Stimulated activated naive B cell treated with anti-CD40 and anti-IgM and Interleukin-4, amounts not matched to agents 10 μg/mL and 1 μg/mL and 100 μg/mL, for 72 hours (primary cell): ENCODE measurements at regions not wholly inside any gene's neighbourhood (a gene's known extent, or its start where the extent isn't known, plus 50 kb on each side); places are given as distances from the start of the nearest gene placed in this dataset.

Experiments used
- ATAC-seq, 2 donors: fragments of 150-1000 bp; cut with Tn5 transposase; replicated peaks; 2 replicates each; pipeline ENCODE4 v1.10.0; 2021; ENCODE audit warnings: moderate library complexity in 1 of 2
- DNase-seq: peaks from one replicate; pipeline ENCODE4 v3.0.0; 2021
- H3K27ac Mint-ChIP-seq: one replicate; pipeline ENCODE4 v1.8.0; 2022; ENCODE audit warnings: mild to moderate bottlenecking, mixed read lengths
- H3K27me3 Mint-ChIP-seq, 2 donors: one replicate each; pipeline ENCODE4 v1.8.0; 2022; ENCODE audit warnings: mixed read lengths in 2 of 2
- H3K36me3 Mint-ChIP-seq, 2 donors: one replicate each; pipeline ENCODE4 v1.8.0; 2022; ENCODE audit warnings: mixed read lengths in 2 of 2, mild to moderate bottlenecking in 1 of 2
- H3K4me1 Mint-ChIP-seq, 2 donors: one replicate each; pipeline ENCODE4 v1.8.0; 2022; ENCODE audit warnings: mixed read lengths in 2 of 2, mild to moderate bottlenecking in 1 of 2
- H3K4me3 Mint-ChIP-seq, 2 donors: one replicate each; pipeline ENCODE4 v1.8.0; 2022; ENCODE audit warnings: mild to moderate bottlenecking in 2 of 2, mixed read lengths in 2 of 2, moderate library complexity in 1 of 2
- H3K9me3 Mint-ChIP-seq, 2 donors: one replicate each; pipeline ENCODE4 v1.8.0; 2022; ENCODE audit warnings: mixed read lengths in 2 of 2, mild to moderate bottlenecking in 1 of 2

DNA sequence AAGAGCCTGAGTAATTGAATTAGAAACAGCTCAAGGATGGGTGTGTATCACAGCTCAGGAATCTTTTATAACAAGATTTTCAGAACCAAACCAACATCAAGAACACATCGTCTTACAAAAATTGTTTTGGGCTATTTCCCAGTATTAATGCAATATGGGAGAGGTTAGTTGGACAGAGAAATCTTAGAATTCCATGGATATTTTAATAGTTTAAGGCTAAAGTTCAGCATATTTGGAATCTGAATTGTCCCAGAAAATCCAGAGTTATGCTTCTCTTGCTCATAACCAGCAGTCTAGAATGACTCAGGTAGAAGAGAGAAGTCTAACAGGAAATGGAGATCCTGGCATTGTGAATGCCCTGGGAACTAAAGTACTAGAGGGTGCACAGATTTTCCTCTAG lies 74.6 kb downstream of the ADM start:
- H3K27ac Mint-ChIP-seq: no peak overlapping the region
- no peaks in the 10 kb centered on the region for H3K4me1 Mint-ChIP-seq
- peaks cover 4% of the 10 kb centered on the region in 2 donors for H3K9me3 Mint-ChIP-seq
- DNase-seq (no peak), ATAC-seq (no peak)
- no peak overlapping the region for H3K4me3 Mint-ChIP-seq
- H3K36me3 Mint-ChIP-seq: no peaks in the 10 kb centered on the region
- H3K27me3 Mint-ChIP-seq: peaks cover 17 to 33% of the 10 kb centered on the region in 2 donors

DNA sequence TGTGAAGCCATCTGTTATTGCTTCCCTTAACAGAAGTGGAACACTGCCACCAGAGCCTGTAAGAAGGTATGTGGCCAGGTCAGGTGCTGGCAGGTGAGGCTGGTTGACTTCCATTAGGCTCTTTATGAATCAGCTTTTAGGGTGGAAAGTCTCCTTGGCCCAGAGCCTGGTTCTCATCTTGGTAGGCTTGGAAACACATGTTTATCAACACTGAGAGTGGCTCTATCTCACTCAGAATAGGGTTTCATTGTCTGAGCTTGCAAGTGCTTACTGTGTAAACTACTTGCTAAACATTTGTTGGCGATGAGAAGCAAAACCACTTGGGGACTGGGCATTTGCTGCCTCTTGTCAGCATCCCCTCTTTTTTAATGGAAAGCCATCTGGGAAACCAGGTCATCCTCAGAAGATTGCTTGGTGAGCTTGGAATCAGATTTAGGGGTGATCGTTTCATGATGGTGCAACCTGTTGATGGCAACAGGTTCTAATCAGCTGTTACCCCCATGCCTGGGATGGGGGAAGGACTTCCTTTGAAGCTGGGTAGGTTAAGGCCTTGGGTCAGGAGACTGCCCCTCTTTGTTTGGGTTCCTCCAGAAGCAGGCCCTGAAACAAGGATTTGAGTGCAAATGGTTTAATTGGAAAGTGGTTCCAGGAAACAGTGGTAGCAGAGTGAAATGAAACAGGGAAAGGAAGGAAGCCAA lies 75.0 kb upstream of the AMPD3 start:
- H3K27me3 Mint-ChIP-seq: peaks cover 19 to 33% of the 10 kb centered on the region in 2 donors
- no peak overlapping the region for H3K4me3 Mint-ChIP-seq
- ATAC-seq: no peak
- peaks cover 4 to 5% of the 10 kb centered on the region in 2 donors for H3K9me3 Mint-ChIP-seq
- no peaks in the 10 kb centered on the region for H3K36me3 Mint-ChIP-seq
- DNase-seq: no peak
- H3K27ac Mint-ChIP-seq: no peak overlapping the region
- H3K4me1 Mint-ChIP-seq: no peaks in the 10 kb centered on the region

- Mint-ChIP-seq H3K4me1 (no peaks in the 10 kb centered on the region), H3K27me3 (peaks cover 19 to 31% of the 10 kb centered on the region in 2 donors), H3K36me3 (no peaks in the 10 kb centered on the region), H3K27ac (no peak overlapping the region), H3K9me3 (peaks cover 4 to 5% of the 10 kb centered on the region in 2 donors), H3K4me3 (no peak overlapping the region)
- DNase-seq: no peak
- ATAC-seq: no peak
Measured at GRCh38 chr11:10380921-10381320, 74.1 kb upstream of the AMPD3 start.

DNA sequence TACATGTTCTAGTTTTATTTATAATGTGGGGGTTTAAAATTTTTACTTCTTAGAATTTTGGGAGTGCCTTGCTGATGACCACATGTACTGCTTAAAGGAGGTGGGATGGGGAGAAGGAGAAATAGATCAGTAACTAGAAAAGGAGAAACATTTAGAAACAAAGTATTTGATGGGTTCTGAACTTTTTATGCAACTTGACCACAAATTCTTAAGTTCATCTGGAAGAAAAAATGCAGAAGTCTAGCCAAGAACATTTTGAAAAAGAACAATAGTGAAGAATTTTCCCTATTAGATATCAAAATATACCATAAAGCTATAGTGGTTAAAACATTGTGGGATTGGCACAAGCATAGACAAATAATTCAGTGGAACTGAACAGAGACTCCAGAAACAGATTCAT lies 73.3 kb upstream of the AMPD3 start:
- Mint-ChIP-seq H3K36me3 (no peaks in the 10 kb centered on the region), H3K4me1 (no peaks in the 10 kb centered on the region), H3K4me3 (no peak overlapping the region), H3K27me3 (peaks cover 25 to 35% of the 10 kb centered on the region in 2 donors), H3K27ac (no peak overlapping the region), H3K9me3 (peaks cover 4 to 5% of the 10 kb centered on the region in 2 donors)
- ATAC-seq (no peak), DNase-seq (no peak)

DNA sequence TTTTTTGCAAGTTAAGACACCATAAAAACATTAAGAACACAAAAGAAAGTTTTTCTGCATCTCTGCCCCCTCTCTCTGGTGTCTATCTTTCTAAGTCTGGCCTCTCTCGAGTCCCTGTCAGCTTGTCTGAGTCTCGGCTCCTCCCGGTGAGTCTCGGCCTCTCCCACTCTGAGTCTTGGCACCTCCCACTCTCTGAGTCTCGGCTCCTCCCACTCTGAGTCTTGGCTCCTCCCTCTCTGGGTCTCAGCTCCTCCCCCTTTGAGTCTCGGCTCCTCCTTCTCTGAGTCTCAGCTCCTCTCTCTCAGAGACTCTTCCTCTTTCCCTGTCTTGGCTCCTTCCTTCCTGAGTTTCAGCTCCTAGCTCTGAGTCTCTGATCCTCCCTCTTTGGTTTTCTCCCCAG lies 72.5 kb upstream of the AMPD3 start:
- Mint-ChIP-seq H3K4me3 (no peak overlapping the region), H3K4me1 (no peaks in the 10 kb centered on the region), H3K27ac (no peak overlapping the region), H3K36me3 (no peaks in the 10 kb centered on the region), H3K9me3 (peaks cover 4 to 5% of the 10 kb centered on the region in 2 donors), H3K27me3 (peaks cover 32 to 42% of the 10 kb centered on the region in 2 donors)
- ATAC-seq (peak in 1 of 2 donors; percentile 51), DNase-seq (no peak)

DNA sequence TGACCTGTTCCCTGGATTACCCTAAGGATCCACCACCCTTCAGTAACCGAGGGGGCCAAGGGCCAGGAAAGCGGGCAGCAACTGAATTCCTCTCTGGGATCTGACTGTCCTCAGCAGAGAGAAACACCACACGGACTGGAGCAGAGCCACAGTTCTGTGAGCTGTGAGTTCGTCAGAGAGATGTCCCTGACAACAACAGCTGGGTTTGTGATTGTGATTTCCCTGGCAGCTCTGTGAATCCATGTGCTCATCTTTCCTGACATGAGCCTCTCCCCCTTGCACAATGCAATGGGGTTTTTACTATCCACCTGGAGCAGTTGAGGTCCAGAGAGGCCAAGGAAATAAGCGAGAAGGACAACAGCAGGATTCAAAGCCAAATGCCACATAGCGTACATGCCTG lies 69.4 kb upstream of the AMPD3 start:
- Mint-ChIP-seq H3K4me1 (peaks cover under 1 to 5% of the 10 kb centered on the region in 2 donors), H3K27ac (no peak overlapping the region), H3K9me3 (peaks cover 4 to 7% of the 10 kb centered on the region in 2 donors), H3K27me3 (peaks cover 48 to 55% of the 10 kb centered on the region in 2 donors), H3K4me3 (no peak overlapping the region), H3K36me3 (no peaks in the 10 kb centered on the region)
- DNase-seq (no peak), ATAC-seq (no peak)

DNA sequence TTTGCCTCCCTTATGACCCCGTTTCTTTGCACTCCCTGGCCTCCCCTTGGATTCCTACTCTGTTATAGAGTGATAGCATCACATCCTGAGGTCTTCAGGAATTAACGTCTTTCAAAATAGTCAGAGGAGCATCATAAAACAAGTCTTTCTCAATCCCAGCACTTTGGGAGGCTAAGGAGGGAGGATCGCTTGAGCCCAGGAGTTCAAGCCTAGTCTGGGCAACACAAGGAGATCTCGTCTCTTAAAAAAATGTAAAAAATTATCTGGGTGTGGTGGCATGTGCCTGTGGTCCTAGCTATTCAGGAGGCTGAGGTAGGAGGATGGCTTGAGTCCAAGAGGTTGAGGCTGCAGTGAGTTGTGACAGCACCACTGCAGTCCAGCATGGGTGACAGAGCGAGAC lies 68.7 kb upstream of the AMPD3 start:
- no peak for DNase-seq
- H3K36me3 Mint-ChIP-seq: no peaks in the 10 kb centered on the region
- H3K27ac Mint-ChIP-seq: no peak overlapping the region
- ATAC-seq: no peak
- peaks cover 3 to 10% of the 10 kb centered on the region in 2 donors for H3K4me1 Mint-ChIP-seq
- no peak overlapping the region for H3K4me3 Mint-ChIP-seq
- peaks cover 49 to 62% of the 10 kb centered on the region in 2 donors for H3K27me3 Mint-ChIP-seq
- peaks cover 4 to 7% of the 10 kb centered on the region in 2 donors for H3K9me3 Mint-ChIP-seq

GRCh38 chr11:10386861-10387205 lies 68.2 kb upstream of the AMPD3 start:
- no peak for DNase-seq
- H3K9me3 Mint-ChIP-seq: peaks cover 4 to 7% of the 10 kb centered on the region in 2 donors
- ATAC-seq: no peak
- no peak overlapping the region for H3K27ac Mint-ChIP-seq
- H3K36me3 Mint-ChIP-seq: no peaks in the 10 kb centered on the region
- peaks cover 3 to 10% of the 10 kb centered on the region in 2 donors for H3K4me1 Mint-ChIP-seq
- no peak overlapping the region for H3K4me3 Mint-ChIP-seq
- H3K27me3 Mint-ChIP-seq: peaks cover 49 to 62% of the 10 kb centered on the region in 2 donors

- H3K27ac Mint-ChIP-seq: no peak overlapping the region
- peaks cover 49 to 59% of the 10 kb centered on the region in 2 donors for H3K27me3 Mint-ChIP-seq
- H3K4me3 Mint-ChIP-seq: no peak overlapping the region
- no peaks in the 10 kb centered on the region for H3K36me3 Mint-ChIP-seq
- ATAC-seq (no peak), DNase-seq (no peak)
- H3K9me3 Mint-ChIP-seq: peaks cover 4 to 6% of the 10 kb centered on the region in 2 donors
- peaks cover 3 to 10% of the 10 kb centered on the region in 2 donors for H3K4me1 Mint-ChIP-seq
Measured at GRCh38 chr11:10387206-10388083, 67.6 kb upstream of the AMPD3 start.

- no peak for DNase-seq
- no peak overlapping the region for H3K27ac Mint-ChIP-seq
- H3K4me3 Mint-ChIP-seq: no peak overlapping the region
- peaks cover 3 to 10% of the 10 kb centered on the region in 2 donors for H3K4me1 Mint-ChIP-seq
- peaks cover 48 to 57% of the 10 kb centered on the region in 2 donors for H3K27me3 Mint-ChIP-seq
- no peaks in the 10 kb centered on the region for H3K36me3 Mint-ChIP-seq
- no peak for ATAC-seq
- peaks cover 0 to 3% of the 10 kb centered on the region in 2 donors for H3K9me3 Mint-ChIP-seq
Measured at GRCh38 chr11:10388101-10388500, 67.0 kb upstream of the AMPD3 start.

DNA sequence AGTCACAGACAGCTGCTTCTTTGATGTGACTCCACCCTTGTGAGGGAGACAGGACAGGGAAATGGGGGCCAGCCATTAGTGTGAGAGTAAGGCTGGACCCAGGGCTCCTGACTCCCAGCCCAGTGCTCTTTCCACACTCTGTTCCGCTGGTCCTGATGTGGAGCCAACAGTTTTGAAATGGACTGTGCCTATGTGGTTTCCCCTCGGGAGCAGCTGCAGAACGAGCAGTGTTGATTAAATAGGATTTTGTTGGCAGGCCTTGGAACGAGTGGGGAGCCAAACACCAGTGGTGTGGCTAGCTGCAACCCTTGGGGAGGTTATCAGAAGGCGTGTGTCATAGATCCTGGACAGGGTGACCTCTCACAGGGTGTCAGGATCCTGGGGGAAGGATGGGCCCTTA lies 66.5 kb upstream of the AMPD3 start:
- ATAC-seq (no peak), DNase-seq (no peak)
- Mint-ChIP-seq H3K27me3 (peaks cover 48 to 54% of the 10 kb centered on the region in 2 donors), H3K4me1 (peaks cover 3 to 10% of the 10 kb centered on the region in 2 donors), H3K9me3 (peaks cover 0 to 3% of the 10 kb centered on the region in 2 donors), H3K4me3 (no peak overlapping the region), H3K36me3 (no peaks in the 10 kb centered on the region), H3K27ac (no peak overlapping the region)

- peaks cover 45 to 54% of the 10 kb centered on the region in 2 donors for H3K27me3 Mint-ChIP-seq
- no peak overlapping the region for H3K4me3 Mint-ChIP-seq
- no peak for ATAC-seq
- H3K36me3 Mint-ChIP-seq: no peaks in the 10 kb centered on the region
- H3K9me3 Mint-ChIP-seq: peaks cover 0 to 1% of the 10 kb centered on the region in 2 donors
- peaks cover 3 to 10% of the 10 kb centered on the region in 2 donors for H3K4me1 Mint-ChIP-seq
- no peak overlapping the region for H3K27ac Mint-ChIP-seq
- no peak for DNase-seq
Measured at GRCh38 chr11:10390375-10390774, 64.7 kb upstream of the AMPD3 start.

GRCh38 chr11:10392095-10393079 lies 62.7 kb upstream of the AMPD3 start:
- Mint-ChIP-seq H3K9me3 (peaks cover 0 to 1% of the 10 kb centered on the region in 2 donors), H3K27me3 (peaks cover 38 to 39% of the 10 kb centered on the region in 2 donors), H3K36me3 (no peaks in the 10 kb centered on the region), H3K4me3 (no peak overlapping the region), H3K4me1 (peaks cover 3 to 10% of the 10 kb centered on the region in 2 donors), H3K27ac (no peak overlapping the region)
- ATAC-seq: no peak
- DNase-seq: no peak
